Parathyroid adenoma (tissue), 2 donors: ENCODE measurements at regions not wholly inside any gene's neighbourhood (a gene's known extent, or its start where the extent isn't known, plus 50 kb on each side); places are given as distances from the start of the nearest gene placed in this dataset.
"Not testable (repeated sequence)": the region's sequence is repeated elsewhere in the genome, so short reads cannot be mapped to it uniquely, and the experiment has no call there.

Experiments used
- H2AFZ ChIP-seq: fragments of 300-600 bp; sonication (generic); one replicate; pipeline ENCODE4 v1.7.0; 2017; ENCODE audit warnings: antibody characterized with exemption, mild to moderate bottlenecking
- H3K27ac ChIP-seq: fragments of 300-600 bp; sonication (generic); one replicate; pipeline ENCODE4 v1.7.0; 2017
- H3K27me3 ChIP-seq: fragments of 300-600 bp; sonication (generic); one replicate; pipeline ENCODE4 v1.7.0; 2017; ENCODE audit warnings: low read length; ENCODE audit not compliant: control insufficient read depth, insufficient read depth
- H3K36me3 ChIP-seq: fragments of 300-600 bp; sonication (generic); one replicate; pipeline ENCODE4 v1.7.0; 2017; ENCODE audit warnings: low read length; ENCODE audit not compliant: control insufficient read depth, insufficient read depth
- H3K4me1 ChIP-seq: fragments of 300-600 bp; sonication (generic); one replicate; pipeline ENCODE4 v1.7.0; 2017; ENCODE audit warnings: control low read depth
- H3K4me2 ChIP-seq: fragments of 300-600 bp; sonication (generic); one replicate; pipeline ENCODE4 v1.7.0; 2017; ENCODE audit warnings: low read length
- H3K4me3 ChIP-seq: fragments of 300-600 bp; sonication (generic); one replicate; pipeline ENCODE4 v1.7.0; 2017; ENCODE audit warnings: low read depth, low read length
- H3K79me2 ChIP-seq: fragments of 300-600 bp; sonication (generic); one replicate; pipeline ENCODE4 v1.7.0; 2017; ENCODE audit warnings: control low read depth
- H3K9ac ChIP-seq: fragments of 300-600 bp; sonication (generic); one replicate; pipeline ENCODE4 v1.7.0; 2017; ENCODE audit warnings: mild to moderate bottlenecking
- H3K9me3 ChIP-seq: fragments of 300-600 bp; sonication (generic); one replicate; pipeline ENCODE4 v1.7.0; 2017; ENCODE audit warnings: low read length; ENCODE audit not compliant: control insufficient read depth
- CTCF ChIP-seq: fragments of 300-600 bp; sonication (generic); IDR thresholded peaks from one replicate; pipeline ENCODE4 v1.7.0; 2017; ENCODE audit warnings: antibody characterized with exemption, mild to moderate bottlenecking
- donor health status: primary hyperparathyroidism.

DNA sequence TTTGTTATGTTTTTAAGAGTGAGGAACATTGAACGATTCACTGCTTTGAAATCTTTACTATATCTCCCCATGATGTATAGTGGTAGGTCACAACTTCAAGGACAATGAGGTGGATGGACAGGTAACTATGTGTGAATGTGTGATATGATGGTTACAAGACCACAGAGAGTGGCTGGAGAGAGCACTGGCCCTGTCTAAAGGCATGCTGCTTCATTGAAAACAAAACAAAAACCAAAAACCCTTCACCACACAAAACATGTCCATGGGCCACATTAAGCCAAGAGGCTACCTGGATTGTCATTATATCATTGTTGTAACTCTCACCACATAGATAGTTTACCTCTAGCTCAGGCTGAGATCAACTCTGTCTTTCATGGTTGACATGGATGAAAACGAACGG is 180.6 kb upstream of the TENT5A start:
- no peak overlapping the region for H3K27ac ChIP-seq
- no peak overlapping the region for H3K9ac ChIP-seq
- H3K36me3 ChIP-seq = no peaks in the 10 kb centered on the region
- no peaks in the 10 kb centered on the region for H3K4me1 ChIP-seq
- no peak overlapping the region for H3K4me3 ChIP-seq
- H3K79me2 ChIP-seq = no peaks in the 10 kb centered on the region
- H3K9me3 ChIP-seq = no peaks in the 10 kb centered on the region
- TF ChIP-seq CTCF = no peak
- no peak overlapping the region for H3K4me2 ChIP-seq
- no peaks in the 10 kb centered on the region for H3K27me3 ChIP-seq
- no peak overlapping the region for H2AFZ ChIP-seq

DNA sequence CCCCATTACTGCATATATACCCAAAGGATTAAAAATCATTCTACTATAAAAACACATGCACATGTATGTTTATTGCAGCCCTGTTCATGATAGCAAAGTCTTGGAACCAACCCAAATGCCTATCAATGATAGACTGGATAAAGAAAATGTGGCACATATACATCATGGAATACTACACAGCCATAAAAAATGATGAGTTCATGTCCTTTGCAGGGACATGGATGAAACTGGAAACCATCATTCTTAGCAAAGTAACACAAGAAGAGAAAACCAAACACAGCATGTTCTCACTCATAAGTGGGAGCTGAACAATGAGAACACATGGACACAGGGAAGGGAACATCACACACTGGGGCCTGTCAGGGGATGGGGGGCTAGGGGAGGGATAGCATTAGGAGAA is 180.0 kb upstream of the TENT5A start:
- H3K27me3 ChIP-seq, H3K79me2 ChIP-seq, H3K4me2 ChIP-seq: not testable (repeated sequence)

GRCh38 chr6:81929828-81930227 is 177.3 kb upstream of the TENT5A start:
- Histone ChIP-seq H3K9me3 (no peaks in the 10 kb centered on the region), H3K9ac (no peak overlapping the region), H3K4me3 (no peak overlapping the region), H3K79me2 (no peaks in the 10 kb centered on the region), H3K27ac (no peak overlapping the region), H3K36me3 (no peaks in the 10 kb centered on the region), H3K4me2 (no peak overlapping the region), H3K4me1 (no peaks in the 10 kb centered on the region), H2AFZ (no peak overlapping the region), H3K27me3 (no peaks in the 10 kb centered on the region)
- TF ChIP-seq CTCF = no peak

More for the DNA sequence above, 180.0 kb upstream of the TENT5A start:
- H3K9ac ChIP-seq, H3K36me3 ChIP-seq, H3K9me3 ChIP-seq, H3K4me3 ChIP-seq, H2AFZ ChIP-seq, H3K4me1 ChIP-seq, H3K27ac ChIP-seq: not testable (repeated sequence)

DNA sequence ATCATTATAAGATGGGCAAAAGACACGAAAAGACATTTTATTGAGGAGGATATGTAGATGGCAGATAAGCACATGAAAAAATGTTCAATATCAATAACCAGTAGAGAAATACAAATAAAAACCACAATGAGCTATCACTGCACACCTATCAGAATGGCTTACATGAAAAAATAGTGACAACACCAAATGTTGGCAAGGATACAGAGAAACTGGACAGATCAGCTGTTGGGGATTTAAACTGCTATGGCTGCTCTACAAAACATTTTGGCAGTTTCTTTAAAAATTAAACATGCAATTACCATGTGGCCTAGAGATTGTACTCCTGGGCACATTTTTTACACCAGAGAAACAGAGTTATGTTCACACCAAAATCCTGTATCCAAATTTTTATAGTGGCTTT is 172.7 kb upstream of the TENT5A start:
- Histone ChIP-seq H3K27me3 (no peaks in the 10 kb centered on the region), H3K9ac (no peak overlapping the region), H3K9me3 (no peaks in the 10 kb centered on the region), H3K4me3 (no peak overlapping the region), H3K79me2 (no peaks in the 10 kb centered on the region), H3K36me3 (no peaks in the 10 kb centered on the region), H3K4me1 (no peaks in the 10 kb centered on the region), H3K27ac (no peak overlapping the region), H2AFZ (no peak overlapping the region), H3K4me2 (no peak overlapping the region)
- TF ChIP-seq CTCF = no peak

- H3K79me2 ChIP-seq = no peaks in the 10 kb centered on the region
- no peaks in the 10 kb centered on the region for H3K4me1 ChIP-seq
- no peaks in the 10 kb centered on the region for H3K36me3 ChIP-seq
- no peak overlapping the region for H3K4me3 ChIP-seq
- no peak overlapping the region for H2AFZ ChIP-seq
- no peak overlapping the region for H3K9ac ChIP-seq
- no peaks in the 10 kb centered on the region for H3K27me3 ChIP-seq
- no peaks in the 10 kb centered on the region for H3K9me3 ChIP-seq
- TF ChIP-seq CTCF = no peak
- no peak overlapping the region for H3K27ac ChIP-seq
- H3K4me2 ChIP-seq = no peak overlapping the region
Observed at GRCh38 chr6:81909981-81910900, 157.8 kb upstream of the TENT5A start.
